ENCODE measurements at regions not wholly inside any gene's neighbourhood (a gene's known extent, or its start where the extent isn't known, plus 50 kb on each side); places are given as distances from the start of the nearest gene placed in this dataset.

DNA sequence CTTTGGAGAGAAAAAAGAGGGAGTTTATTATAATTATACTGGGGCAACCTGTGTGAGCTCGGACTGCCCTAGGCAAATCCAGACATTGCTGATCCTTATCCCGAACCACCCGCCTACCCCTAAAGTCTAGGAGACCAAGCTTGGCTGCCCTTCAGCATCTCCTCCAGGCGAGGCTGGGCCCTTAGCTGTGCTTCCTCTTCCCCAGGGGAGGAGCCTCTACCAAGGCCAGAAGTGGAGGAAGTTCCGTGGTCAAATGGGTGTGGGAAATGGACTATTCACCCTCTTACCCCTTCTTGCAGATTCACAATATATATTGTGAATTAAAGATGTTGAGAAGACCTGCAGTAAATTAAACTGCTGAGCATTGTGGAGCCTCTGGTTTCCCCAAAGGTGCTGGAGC lies 158.3 kb upstream of the HES1 start:
- peaks cover 8% of the 10 kb centered on the region; the same call in 1 of the 2 replicates for H3K4me1 ChIP-seq (ENCODE audit: control insufficient read depth, low read length)
- H3K9me2 ChIP-seq (replicated peaks; ENCODE audit: control insufficient read depth, low read length): no peaks in the 10 kb centered on the region
- no peaks in the 10 kb centered on the region for H3K79me2 ChIP-seq (ENCODE audit: control insufficient read depth, low read length)
- no peak overlapping the region for H3K27ac ChIP-seq (ENCODE audit: low read depth, low read length)
- no peak overlapping the region for H3K4me3 ChIP-seq (ENCODE audit: low read length)
- no peaks in the 10 kb centered on the region for H3F3A ChIP-seq (ENCODE audit: control insufficient read depth, insufficient read depth)
- H3K27me3 ChIP-seq (ENCODE audit: control insufficient read depth, low read length): peaks cover 13% of the 10 kb centered on the region
- no peaks in the 10 kb centered on the region for H4K20me1 ChIP-seq (ENCODE audit: control insufficient read depth, insufficient read depth, low read depth, low read length)
- no peaks in the 10 kb centered on the region for H3K9me3 ChIP-seq (ENCODE audit: control insufficient read depth, insufficient read depth, low read length)
- H3K36me3 ChIP-seq (ENCODE audit: control insufficient read depth, low read length): no peaks in the 10 kb centered on the region
- TF ChIP-seq, protein P1, sequence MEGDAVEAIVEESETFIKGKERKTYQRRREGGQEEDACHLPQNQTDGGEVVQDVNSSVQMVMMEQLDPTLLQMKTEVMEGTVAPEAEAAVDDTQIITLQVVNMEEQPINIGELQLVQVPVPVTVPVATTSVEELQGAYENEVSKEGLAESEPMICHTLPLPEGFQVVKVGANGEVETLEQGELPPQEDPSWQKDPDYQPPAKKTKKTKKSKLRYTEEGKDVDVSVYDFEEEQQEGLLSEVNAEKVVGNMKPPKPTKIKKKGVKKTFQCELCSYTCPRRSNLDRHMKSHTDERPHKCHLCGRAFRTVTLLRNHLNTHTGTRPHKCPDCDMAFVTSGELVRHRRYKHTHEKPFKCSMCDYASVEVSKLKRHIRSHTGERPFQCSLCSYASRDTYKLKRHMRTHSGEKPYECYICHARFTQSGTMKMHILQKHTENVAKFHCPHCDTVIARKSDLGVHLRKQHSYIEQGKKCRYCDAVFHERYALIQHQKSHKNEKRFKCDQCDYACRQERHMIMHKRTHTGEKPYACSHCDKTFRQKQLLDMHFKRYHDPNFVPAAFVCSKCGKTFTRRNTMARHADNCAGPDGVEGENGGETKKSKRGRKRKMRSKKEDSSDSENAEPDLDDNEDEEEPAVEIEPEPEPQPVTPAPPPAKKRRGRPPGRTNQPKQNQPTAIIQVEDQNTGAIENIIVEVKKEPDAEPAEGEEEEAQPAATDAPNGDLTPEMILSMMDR (IDR thresholded peaks at IDR 0.05; ENCODE audit: low read depth, low read length, poor library complexity, severe bottlenecking): no peak
- TF ChIP-seq EZH2phosphoT487 (IDR thresholded peaks at IDR 0.05; ENCODE audit: borderline replicate concordance, low read length): no peak
- no peak overlapping the region for H3K4me2 ChIP-seq (ENCODE audit: low read length)

DNA sequence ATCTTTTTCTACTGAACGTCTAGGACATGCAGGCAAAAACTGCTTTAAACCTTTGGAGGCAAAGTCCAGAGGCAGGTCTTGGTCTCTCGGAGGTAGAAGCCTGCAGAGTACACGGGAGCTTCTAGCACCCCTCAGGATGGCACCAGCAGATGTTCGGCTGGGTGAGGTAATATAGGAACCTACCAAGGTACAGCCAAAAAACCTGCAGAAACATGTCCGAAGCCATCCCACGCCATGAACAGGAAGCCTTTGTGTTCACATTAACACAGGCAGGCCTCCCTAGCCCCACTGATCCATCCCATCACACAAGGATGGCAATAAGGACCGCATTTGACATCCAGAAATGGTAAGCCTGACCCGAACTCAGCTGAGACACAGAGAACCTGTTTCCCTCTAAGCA lies 157.9 kb upstream of the HES1 start:
- H3K4me3 ChIP-seq (ENCODE audit: low read length): no peak overlapping the region
- peaks cover 8% of the 10 kb centered on the region; the same call in 1 of the 2 replicates for H3K4me1 ChIP-seq (ENCODE audit: control insufficient read depth, low read length)
- no peaks in the 10 kb centered on the region for H3K9me3 ChIP-seq (ENCODE audit: control insufficient read depth, insufficient read depth, low read length)
- H3K9me2 ChIP-seq (replicated peaks; ENCODE audit: control insufficient read depth, low read length): no peaks in the 10 kb centered on the region
- TF ChIP-seq, protein P1 (IDR thresholded peaks at IDR 0.05; ENCODE audit: low read depth, low read length, poor library complexity, severe bottlenecking): no peak
- no peak for TF ChIP-seq EZH2phosphoT487 (IDR thresholded peaks at IDR 0.05; ENCODE audit: borderline replicate concordance, low read length)
- H4K20me1 ChIP-seq (ENCODE audit: control insufficient read depth, insufficient read depth, low read depth, low read length): no peaks in the 10 kb centered on the region
- no peaks in the 10 kb centered on the region for H3K79me2 ChIP-seq (ENCODE audit: control insufficient read depth, low read length)
- H3K4me2 ChIP-seq (ENCODE audit: low read length): no peak overlapping the region
- no peaks in the 10 kb centered on the region for H3F3A ChIP-seq (ENCODE audit: control insufficient read depth, insufficient read depth)
- H3K27me3 ChIP-seq (ENCODE audit: control insufficient read depth, low read length): peaks cover 13% of the 10 kb centered on the region
- H3K27ac ChIP-seq (ENCODE audit: low read depth, low read length): no peak overlapping the region
- H3K36me3 ChIP-seq (ENCODE audit: control insufficient read depth, low read length): no peaks in the 10 kb centered on the region

DNA sequence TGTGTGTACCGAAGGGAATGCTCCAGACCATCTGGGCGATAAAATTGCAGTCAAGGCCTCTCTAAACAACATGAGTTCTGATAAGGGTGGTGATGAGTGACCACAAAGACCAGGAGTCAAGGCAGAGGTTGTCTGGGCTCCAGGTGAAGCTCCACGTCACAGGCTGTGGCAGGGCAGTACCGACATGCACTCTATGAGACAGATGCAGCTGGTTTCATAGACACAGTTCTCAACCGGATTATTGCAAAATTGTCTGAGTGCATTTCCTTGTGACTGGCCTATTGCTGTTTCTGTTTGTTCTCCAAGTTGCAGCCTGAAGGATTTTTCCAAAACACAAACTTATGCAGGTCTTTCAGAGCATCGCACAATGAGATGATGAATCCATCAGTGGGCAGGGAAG lies 157.5 kb upstream of the HES1 start:
- Histone ChIP-seq H3K4me1 (ENCODE audit: control insufficient read depth, low read length) (peaks cover 8% of the 10 kb centered on the region; the same call in 1 of the 2 replicates), H3K27me3 (ENCODE audit: control insufficient read depth, low read length) (peaks cover 11% of the 10 kb centered on the region)

More for the DNA sequence above, 157.5 kb upstream of the HES1 start:
- TF ChIP-seq, protein P1 (IDR thresholded peaks at IDR 0.05; ENCODE audit: low read depth, low read length, poor library complexity, severe bottlenecking): no peak
- TF ChIP-seq EZH2phosphoT487 (IDR thresholded peaks at IDR 0.05; ENCODE audit: borderline replicate concordance, low read length): no peak
- Histone ChIP-seq H3K9me2 (replicated peaks; ENCODE audit: control insufficient read depth, low read length) (no peaks in the 10 kb centered on the region), H3F3A (ENCODE audit: control insufficient read depth, insufficient read depth) (no peaks in the 10 kb centered on the region), H3K4me3 (ENCODE audit: low read length) (no peak overlapping the region), H3K36me3 (ENCODE audit: control insufficient read depth, low read length) (no peaks in the 10 kb centered on the region), H4K20me1 (ENCODE audit: control insufficient read depth, insufficient read depth, low read depth, low read length) (no peaks in the 10 kb centered on the region), H3K79me2 (ENCODE audit: control insufficient read depth, low read length) (no peaks in the 10 kb centered on the region), H3K9me3 (ENCODE audit: control insufficient read depth, insufficient read depth, low read length) (no peaks in the 10 kb centered on the region), H3K4me2 (ENCODE audit: low read length) (no peak overlapping the region), H3K27ac (ENCODE audit: low read depth, low read length) (no peak overlapping the region)
